Mammary epithelial cell (primary cell): ENCODE measurements at regions not wholly inside any gene's neighbourhood (a gene's known extent, or its start where the extent isn't known, plus 50 kb on each side); places are given as distances from the start of the nearest gene placed in this dataset.

Experiments
- CTCF ChIP-seq, 2 donors: IDR thresholded peaks in 1 of 2; conservative IDR thresholded peaks in 1 of 2; 2 replicates each; pipeline ENCODE4 v1.5.1; 2011 to 2012; ENCODE audit warnings: inconsistent platforms in 2 of 2, low read length in 2 of 2, mild to moderate bottlenecking in 2 of 2, control low read depth in 1 of 2, low read depth in 1 of 2; ENCODE audit not compliant: insufficient read depth in 1 of 2; ENCODE audit errors: extremely low read depth in 1 of 2
- EZH2 ChIP-seq: IDR thresholded peaks from 2 replicates; pipeline ENCODE4 v1.6.1; 2012; ENCODE audit warnings: low read length, inconsistent platforms, borderline replicate concordance

GRCh38 chr7:69018200-69018599 is 580.1 kb upstream of the AUTS2 start:
- TF ChIP-seq CTCF (conservative IDR thresholded peaks at IDR 0.05 in 1 of 2, IDR thresholded peaks at IDR 0.05 in 1 of 2; ENCODE audit: extremely low read depth in 1 of 2, insufficient read depth in 1 of 2, low read depth in 1 of 2, low read length in 2 of 2): no peak
- no peak for TF ChIP-seq EZH2
